GM12891 (cell line): ENCODE measurements at regions not wholly inside any gene's neighbourhood (a gene's known extent, or its start where the extent isn't known, plus 50 kb on each side); places are given as distances from the start of the nearest gene placed in this dataset.

Source experiments
- DNase-seq: peaks from one replicate; pipeline ENCODE4 v3.0.0; 2011; ENCODE audit warnings: low spot score; ENCODE audit not compliant: insufficient read length
- FAIRE-seq: peaks from 2 replicates; lab custom pipeline; 2011; peaks lifted over from hg19 to GRCh38; lab: Jason Lieb, UNC
- PAX5 ChIP-seq: IDR thresholded peaks from 2 replicates; pipeline ENCODE4 v1.6.1; 2011; ENCODE audit warnings: low read length, moderate library complexity, mild to moderate bottlenecking; ENCODE audit not compliant: insufficient read depth, severe bottlenecking
- POLR2A ChIP-seq: IDR thresholded peaks from 2 replicates; pipeline ENCODE4 v1.6.1; 2011; ENCODE audit warnings: low read depth, low read length, control low read depth
- POLR2AphosphoS5 ChIP-seq: IDR thresholded peaks from 2 replicates; pipeline ENCODE4 v1.6.1; 2011; ENCODE audit warnings: low read depth, low read length, control low read depth
- POU2F2 ChIP-seq: IDR thresholded peaks from 2 replicates; pipeline ENCODE4 v1.6.1; 2011; ENCODE audit warnings: low read depth, mild to moderate bottlenecking, control low read depth, low read length, moderate library complexity
- SPI1 ChIP-seq: IDR thresholded peaks from 2 replicates; pipeline ENCODE4 v1.6.1; 2011; ENCODE audit warnings: low read depth, low read length, control low read depth
- TAF1 ChIP-seq: IDR thresholded peaks from 2 replicates; pipeline ENCODE4 v1.6.1; 2011; ENCODE audit warnings: low read depth, low read length, control low read depth

GRCh38 chr3:68207327-68207726, 552.9 kb upstream of the SUCLG2 start:
- no peak for FAIRE-seq

GRCh38 chr3:68206524-68207117, 552.2 kb upstream of the SUCLG2 start:
- FAIRE-seq (no peak), DNase-seq (no peak)
- TF ChIP-seq PAX5 = no peak
- TF ChIP-seq POU2F2 = no peak
- no peak for TF ChIP-seq POLR2AphosphoS5
- no peak for TF ChIP-seq SPI1
- TF ChIP-seq TAF1 = no peak
- no peak for TF ChIP-seq POLR2A

More at GRCh38 chr3:68207327-68207726, 552.9 kb upstream of the SUCLG2 start:
- TF ChIP-seq POU2F2 (no peak), POLR2AphosphoS5 (no peak), TAF1 (no peak), POLR2A (no peak), PAX5 (no peak), SPI1 (no peak)
- no peak for DNase-seq

GRCh38 chr3:68186733-68187132, 532.3 kb upstream of the SUCLG2 start:
- DNase-seq (no peak), FAIRE-seq (no peak)
- TF ChIP-seq SPI1 (no peak), POLR2A (no peak), TAF1 (no peak), PAX5 (no peak), POLR2AphosphoS5 (no peak), POU2F2 (no peak)

DNA sequence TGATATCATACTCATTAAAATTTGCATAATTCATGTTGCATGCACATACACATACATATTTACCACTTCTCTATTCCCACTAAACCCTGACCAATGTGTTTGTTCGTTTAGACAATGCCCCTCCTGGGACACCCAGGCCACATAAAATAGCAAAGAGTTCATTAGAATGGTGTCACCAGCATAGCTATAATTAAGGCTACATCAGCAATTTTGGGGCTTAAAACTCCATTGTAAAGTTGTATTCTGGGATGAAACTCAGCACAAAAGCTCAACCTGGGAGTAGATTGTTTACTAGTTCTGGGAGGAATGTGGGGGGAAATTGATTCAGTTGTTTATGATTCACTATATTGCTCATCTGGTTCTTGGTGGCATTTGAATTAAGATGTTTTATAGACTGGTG, 522.2 kb upstream of the SUCLG2 start:
- TF ChIP-seq POU2F2 (no peak), PAX5 (no peak), POLR2AphosphoS5 (no peak), SPI1 (no peak), POLR2A (no peak), TAF1 (no peak)
- FAIRE-seq (no peak), DNase-seq (no peak)

- FAIRE-seq (no peak), DNase-seq (no peak)
- no peak for TF ChIP-seq TAF1
Observed at GRCh38 chr3:68173012-68173634, 518.7 kb upstream of the SUCLG2 start.

- TF ChIP-seq SPI1 = no peak
- FAIRE-seq = no peak
- no peak for DNase-seq
Observed at GRCh38 chr3:68172039-68172438, 517.6 kb upstream of the SUCLG2 start.

DNA sequence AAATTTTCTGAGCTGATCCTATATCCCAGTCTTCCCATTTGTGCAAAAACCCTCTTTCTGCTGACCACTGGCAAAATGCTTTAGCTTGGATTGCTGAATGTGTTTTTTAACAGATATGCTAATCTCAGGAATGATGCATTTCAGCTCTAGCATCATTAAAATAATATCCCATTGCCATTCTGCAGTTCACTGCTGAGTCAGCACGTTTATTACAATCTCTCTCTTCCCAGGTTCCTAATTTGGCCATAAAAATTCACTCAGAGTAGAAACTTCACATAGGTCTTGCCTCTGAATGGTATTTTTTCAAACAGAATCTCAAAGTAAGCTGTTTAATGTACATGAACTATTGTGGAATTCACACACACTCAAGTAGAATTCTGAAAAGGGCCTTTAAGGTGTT, 509.6 kb upstream of the SUCLG2 start:
- TF ChIP-seq SPI1 = no peak
- TF ChIP-seq PAX5 = no peak
- FAIRE-seq (no peak), DNase-seq (no peak)

- no peak for DNase-seq
- TF ChIP-seq PAX5 (no peak), SPI1 (no peak), POLR2AphosphoS5 (no peak), POLR2A (no peak), TAF1 (no peak), POU2F2 (no peak)
- FAIRE-seq = no peak
Observed at GRCh38 chr3:68163062-68163461, 508.6 kb upstream of the SUCLG2 start.

DNA sequence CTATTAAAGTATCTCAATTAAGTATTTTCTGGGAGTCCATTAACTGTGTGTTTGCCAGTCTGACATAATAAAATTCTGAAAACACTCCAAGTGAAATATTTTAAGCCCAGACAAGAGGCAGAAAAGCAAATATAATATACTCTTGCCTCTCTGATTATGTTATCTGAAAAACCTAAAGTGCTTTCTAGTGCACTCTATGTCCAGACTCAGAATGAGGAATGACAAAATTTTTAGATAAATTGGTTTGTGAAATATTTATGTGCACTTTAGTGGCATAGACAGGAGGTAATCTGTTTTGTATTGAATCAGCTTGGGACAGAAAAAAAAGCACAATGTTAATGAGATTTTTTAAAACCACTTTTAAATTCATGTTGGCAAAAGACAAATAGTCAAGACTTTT, 508.2 kb upstream of the SUCLG2 start:
- FAIRE-seq (no peak), DNase-seq (no peak)
- TF ChIP-seq POLR2A = no peak
- TF ChIP-seq TAF1 = no peak
- no peak for TF ChIP-seq PAX5
- no peak for TF ChIP-seq SPI1
- TF ChIP-seq POLR2AphosphoS5 = no peak
- no peak for TF ChIP-seq POU2F2

DNA sequence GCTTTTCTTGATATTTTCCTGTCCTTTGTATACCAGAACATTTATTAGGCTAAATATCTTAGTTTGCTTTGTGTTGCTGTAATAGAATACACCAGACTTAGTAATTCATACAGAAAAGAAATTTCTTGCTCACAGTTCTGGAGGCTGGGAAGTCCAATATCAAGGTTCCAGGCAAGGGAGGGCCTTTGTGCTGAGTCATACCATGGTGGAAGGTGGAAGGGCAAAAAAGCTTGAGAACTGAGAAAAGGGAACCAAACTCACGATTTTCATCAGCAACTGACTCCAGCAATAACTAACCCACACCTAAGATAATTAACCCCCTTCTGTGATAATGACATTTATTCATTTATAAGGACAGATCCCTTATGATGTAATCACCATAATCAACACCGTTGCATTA, 496.9 kb upstream of the SUCLG2 start:
- no peak for DNase-seq
- no peak for TF ChIP-seq TAF1
- no peak for TF ChIP-seq SPI1
- TF ChIP-seq POU2F2 = no peak
- no peak for TF ChIP-seq POLR2AphosphoS5
- TF ChIP-seq POLR2A = no peak
- TF ChIP-seq PAX5 = no peak
- no peak for FAIRE-seq

- TF ChIP-seq TAF1 (no peak), POLR2AphosphoS5 (no peak), SPI1 (no peak), POLR2A (no peak), POU2F2 (no peak), PAX5 (no peak)
- FAIRE-seq = no peak
- no peak for DNase-seq
Observed at GRCh38 chr3:68148447-68148846, 494.0 kb upstream of the SUCLG2 start.
